ENCODE measurements at regions not wholly inside any gene's neighbourhood (a gene's known extent, or its start where the extent isn't known, plus 50 kb on each side); places are given as distances from the start of the nearest gene placed in this dataset.

DNA sequence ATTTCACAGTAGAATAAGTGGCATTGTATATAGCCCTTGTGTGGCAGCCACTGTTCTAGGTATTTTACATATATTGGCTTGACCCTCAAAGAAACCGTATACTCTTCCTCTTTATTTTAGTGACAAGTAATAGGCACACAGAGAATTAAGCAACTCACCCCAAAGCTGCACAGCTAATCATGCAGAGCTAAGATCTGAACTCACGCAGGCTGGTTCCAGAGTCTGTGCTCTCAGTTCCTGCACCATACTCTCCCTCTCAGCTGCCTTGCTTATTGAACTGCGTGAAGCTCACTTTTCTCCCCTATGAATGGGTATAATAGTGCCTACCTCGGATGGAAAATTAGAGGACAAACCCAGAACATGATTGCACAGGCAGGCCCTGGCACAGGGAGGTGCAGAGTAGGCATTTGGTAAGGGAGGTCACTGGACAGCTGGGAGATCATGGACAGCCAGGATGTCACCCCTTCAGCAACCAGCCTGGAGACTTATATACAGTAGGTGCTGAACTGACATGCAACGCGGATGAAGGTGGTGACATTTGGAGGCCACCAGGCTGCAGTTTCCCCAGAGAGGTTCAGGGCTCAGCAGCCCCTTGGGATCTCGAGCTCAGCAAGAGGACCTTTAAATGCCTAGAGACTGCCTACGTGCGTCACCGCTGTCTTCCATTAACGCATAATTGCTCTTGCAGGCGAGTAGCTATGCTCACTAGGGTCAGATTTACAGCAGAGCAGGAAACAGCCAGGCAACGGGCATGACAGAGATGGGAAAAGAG lies 78.4 kb upstream of the TP53I11 start:
- Mint-ChIP-seq H3K27ac (ENCODE audit: unreplicated experiment) (no peak overlapping the region), H3K36me3 (ENCODE audit: low read depth) (peaks cover 2% of the 10 kb centered on the region), H3K9me3 (ENCODE audit: low read depth) (peaks cover 3% of the 10 kb centered on the region), H3K27me3 (ENCODE audit: low read depth) (peaks cover 28% of the 10 kb centered on the region), H3K4me3 (ENCODE audit: unreplicated experiment) (no peak overlapping the region), H3K4me1 (ENCODE audit: low read depth) (no peaks in the 10 kb centered on the region)
- no peak for TF ChIP-seq CTCF (IDR thresholded peaks at IDR 0.05)
- DNase-seq (ENCODE audit: low spot score): no peak

DNA sequence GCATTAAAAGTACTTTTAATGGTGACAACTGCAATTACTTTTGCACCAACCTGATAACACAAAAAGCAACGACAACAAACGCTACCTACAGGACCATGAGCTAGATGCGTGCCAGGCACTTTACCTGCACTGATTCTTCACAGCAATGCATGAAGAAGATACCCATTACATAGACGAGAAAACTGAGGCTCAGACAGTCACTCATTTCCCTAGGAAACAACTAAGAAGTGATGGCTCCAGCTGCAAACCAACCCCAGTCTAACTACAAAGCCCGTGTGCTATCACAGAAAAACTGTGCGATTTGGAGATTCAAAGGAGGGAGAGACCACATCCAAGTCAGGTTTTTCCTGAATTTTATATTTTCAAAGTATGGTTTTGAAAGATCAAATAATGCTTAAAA lies 80.1 kb upstream of the TP53I11 start:
- peaks cover 3% of the 10 kb centered on the region for H3K9me3 Mint-ChIP-seq (ENCODE audit: low read depth)
- H3K27ac Mint-ChIP-seq (ENCODE audit: unreplicated experiment): no peak overlapping the region
- peaks cover 28% of the 10 kb centered on the region for H3K27me3 Mint-ChIP-seq (ENCODE audit: low read depth)
- H3K4me1 Mint-ChIP-seq (ENCODE audit: low read depth): no peaks in the 10 kb centered on the region
- DNase-seq (ENCODE audit: low spot score): no peak
- H3K4me3 Mint-ChIP-seq (ENCODE audit: unreplicated experiment): no peak overlapping the region
- H3K36me3 Mint-ChIP-seq (ENCODE audit: low read depth): peaks cover 2% of the 10 kb centered on the region
- no peak for TF ChIP-seq CTCF (IDR thresholded peaks at IDR 0.05)

DNA sequence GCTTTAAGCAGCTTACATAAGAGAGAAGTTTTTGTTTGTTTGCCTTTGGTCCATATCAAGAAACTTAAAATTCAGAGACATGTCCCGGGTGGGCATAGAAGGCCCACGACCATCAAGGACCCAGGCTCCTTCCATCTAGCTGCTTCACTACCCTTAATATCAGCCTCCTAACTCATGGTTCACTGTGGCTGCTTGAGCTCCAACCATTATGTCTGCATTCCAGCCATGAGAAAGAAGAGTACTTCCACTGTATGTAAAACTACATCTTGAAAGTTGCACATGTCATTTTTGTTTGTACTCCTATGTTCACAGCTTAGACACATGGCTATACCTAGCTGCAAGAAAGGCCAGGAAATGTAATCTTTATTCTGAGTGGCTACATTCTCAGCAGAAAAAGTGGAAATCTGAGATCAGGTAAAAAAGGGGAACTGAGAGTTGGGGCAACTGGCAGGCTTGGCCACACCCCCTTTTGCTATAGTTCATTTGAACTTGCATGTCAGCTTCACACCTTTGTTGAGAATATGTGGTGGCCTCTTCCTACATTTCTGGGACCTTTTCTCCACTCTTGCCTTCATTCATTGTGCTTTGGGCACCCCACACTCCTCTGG lies 81.3 kb upstream of the TP53I11 start:
- Mint-ChIP-seq H3K4me1 (ENCODE audit: low read depth) (no peaks in the 10 kb centered on the region), H3K4me3 (ENCODE audit: unreplicated experiment) (no peak overlapping the region), H3K36me3 (ENCODE audit: low read depth) (peaks cover 2% of the 10 kb centered on the region), H3K9me3 (ENCODE audit: low read depth) (peaks cover 3% of the 10 kb centered on the region), H3K27me3 (ENCODE audit: low read depth) (peaks cover 30% of the 10 kb centered on the region), H3K27ac (ENCODE audit: unreplicated experiment) (no peak overlapping the region)
- no peak for TF ChIP-seq CTCF (IDR thresholded peaks at IDR 0.05)
- DNase-seq (ENCODE audit: low spot score): no peak

- Mint-ChIP-seq H3K27me3 (ENCODE audit: low read depth) (peaks cover 24% of the 10 kb centered on the region), H3K4me1 (ENCODE audit: low read depth) (no peaks in the 10 kb centered on the region), H3K36me3 (ENCODE audit: low read depth) (peaks cover 5% of the 10 kb centered on the region), H3K27ac (ENCODE audit: unreplicated experiment) (no peak overlapping the region), H3K9me3 (ENCODE audit: low read depth) (peaks cover 18% of the 10 kb centered on the region), H3K4me3 (ENCODE audit: unreplicated experiment) (no peak overlapping the region)
- no peak for TF ChIP-seq CTCF (IDR thresholded peaks at IDR 0.05)
- no peak for DNase-seq (ENCODE audit: low spot score)
Observed at GRCh38 chr11:45035413-45035812, 84.7 kb upstream of the TP53I11 start.

GRCh38 chr11:45036010-45036409 lies 85.3 kb upstream of the TP53I11 start:
- TF ChIP-seq CTCF (IDR thresholded peaks at IDR 0.05): no peak
- Mint-ChIP-seq H3K4me1 (ENCODE audit: low read depth) (no peaks in the 10 kb centered on the region), H3K27ac (ENCODE audit: unreplicated experiment) (no peak overlapping the region), H3K36me3 (ENCODE audit: low read depth) (peaks cover 5% of the 10 kb centered on the region), H3K27me3 (ENCODE audit: low read depth) (peaks cover 23% of the 10 kb centered on the region), H3K4me3 (ENCODE audit: unreplicated experiment) (no peak overlapping the region), H3K9me3 (ENCODE audit: low read depth) (peaks cover 18% of the 10 kb centered on the region)
- DNase-seq (ENCODE audit: low spot score): no peak
